Small intestine (tissue), 7 donors: ENCODE measurements at regions not wholly inside any gene's neighbourhood (a gene's known extent, or its start where the extent isn't known, plus 50 kb on each side); places are given as distances from the start of the nearest gene placed in this dataset.
"Not testable (repeated sequence)": the region's sequence is repeated elsewhere in the genome, so short reads cannot be mapped to it uniquely, and the experiment has no call there.

ENCODE experiments used
- DNase-seq, 2 donors: peaks; one replicate each; pipeline versions ENCODE4 v3.0.0 to v3.0.0-alpha.2; 2013
- FAIRE-seq: peaks from 2 replicates; lab custom pipeline; 2012; peaks lifted over from hg19 to GRCh38; lab: Jason Lieb, UNC
- H3K27ac ChIP-seq, 3 donors: one replicate each; pipeline ENCODE4 v1.5.1; 2013; ENCODE audit warnings: low read length in 2 of 3, mild to moderate bottlenecking in 2 of 3, control low read depth in 1 of 3, inconsistent platforms in 1 of 3, low read depth in 1 of 3, moderate library complexity in 1 of 3
- H3K27me3 ChIP-seq, 3 donors: one replicate each; pipeline ENCODE4 v1.6.1; 2013; ENCODE audit warnings: low read length in 3 of 3, inconsistent platforms in 1 of 3; ENCODE audit not compliant: control insufficient read depth in 3 of 3, insufficient read depth in 3 of 3
- H3K36me3 ChIP-seq, 3 donors: one replicate each; pipeline ENCODE4 v1.6.1; 2013; ENCODE audit warnings: low read length in 3 of 3, inconsistent platforms in 1 of 3, low read depth in 1 of 3, mild to moderate bottlenecking in 1 of 3, moderate library complexity in 1 of 3; ENCODE audit not compliant: control insufficient read depth in 3 of 3, insufficient read depth in 2 of 3
- H3K4me1 ChIP-seq, 3 donors: one replicate each; pipeline ENCODE4 v1.6.1; 2013; ENCODE audit warnings: low read length in 2 of 3, inconsistent platforms in 1 of 3, low read depth in 1 of 3, mild to moderate bottlenecking in 1 of 3, moderate library complexity in 1 of 3; ENCODE audit not compliant: control insufficient read depth in 3 of 3, insufficient read depth in 2 of 3
- H3K4me3 ChIP-seq, 3 donors: one replicate each; pipeline ENCODE4 v1.5.1; 2013; ENCODE audit warnings: low read length in 3 of 3, control low read depth in 1 of 3, inconsistent platforms in 1 of 3, low read depth in 1 of 3, mild to moderate bottlenecking in 1 of 3, moderate library complexity in 1 of 3
- H3K9me3 ChIP-seq, 2 donors: one replicate each; pipeline ENCODE4 v1.6.1; 2013; ENCODE audit warnings: low read depth in 1 of 2, low read length in 1 of 2; ENCODE audit not compliant: control insufficient read depth in 2 of 2, insufficient read depth in 1 of 2
- WGBS, 3 donors: extraction: QIAGEN DNeasy Blood & Tissue Kit; methylation state at CpG; one replicate each; pipeline ENCODE4 v1.1.7; 2013; 5-methylcytosine and 5-hydroxymethylcytosine counted together
- donor health status: healthy with polysubstance abuse.
- donor health status: control.
- donor health status: control.
- donor health status: Bipolar disorder and iron deficiency.
- donor health status: healthy.

DNA sequence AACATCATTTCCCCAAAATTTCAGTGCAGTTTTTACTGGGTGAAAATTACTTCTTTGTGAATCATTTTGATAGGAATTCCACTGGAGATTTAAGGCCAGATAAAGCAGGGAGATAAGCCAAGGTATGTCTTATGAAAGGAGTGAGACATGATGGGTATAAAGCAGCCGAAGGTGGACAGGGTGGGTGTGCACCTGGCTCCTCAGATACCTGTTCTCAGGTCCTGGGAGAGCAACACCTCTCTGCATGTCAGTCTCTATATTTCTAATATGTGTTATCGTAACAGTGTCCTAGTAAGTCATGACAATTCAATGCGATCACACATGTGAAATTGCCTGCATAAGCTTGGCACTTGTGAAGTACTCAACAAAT is 768.8 kb downstream of the RNF144A start:
- no peak for FAIRE-seq
- 88 to 92% (median 91%) methylated on average over 3 of the region's 3 CpGs for WGBS, 3 donors
- H3K27ac ChIP-seq = peak overlapping the region in 1 of 3 donors; percentile 43

DNA sequence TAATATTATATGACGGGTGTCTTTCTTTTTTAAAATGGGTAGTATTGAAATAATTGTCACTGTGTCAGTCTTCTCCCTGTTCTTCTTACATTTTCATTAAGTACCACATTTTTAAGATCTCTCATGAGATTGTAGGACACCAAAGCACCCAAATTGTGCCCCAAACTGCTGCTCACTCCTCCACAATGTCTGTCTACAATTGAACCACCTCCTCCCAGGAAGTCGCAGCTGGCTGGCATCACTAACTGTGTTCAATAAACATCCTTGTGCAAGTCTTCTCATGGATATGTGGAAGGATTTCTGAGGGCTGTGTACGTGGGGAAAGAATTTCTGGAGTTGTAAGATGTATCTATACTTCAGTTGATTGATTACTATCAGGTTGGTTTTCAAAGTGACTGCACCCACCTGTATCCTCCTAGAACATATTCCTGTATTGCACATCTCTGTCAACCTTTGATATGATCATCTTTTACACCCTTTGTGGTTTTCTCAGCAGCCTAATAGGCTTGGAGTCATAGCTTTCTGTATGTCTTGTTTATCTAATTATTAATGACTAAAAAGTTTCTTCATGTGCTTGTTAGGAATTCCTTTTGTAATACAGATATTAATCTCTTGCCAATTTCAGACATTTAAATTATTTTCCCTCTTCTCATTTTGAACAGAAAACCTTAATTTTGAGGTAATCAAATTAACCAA is 774.9 kb downstream of the RNF144A start:
- no peaks in the 10 kb centered on the region for H3K4me1 ChIP-seq
- 62 to 75% (median 69%) methylated on average over 3 of the region's 3 CpGs for WGBS, 3 donors
- H3K4me3 ChIP-seq = no peak overlapping the region
- no peaks in the 10 kb centered on the region for H3K36me3 ChIP-seq
- H3K9me3 ChIP-seq = no peaks in the 10 kb centered on the region
- H3K27me3 ChIP-seq = no peaks in the 10 kb centered on the region
- no peak overlapping the region for H3K27ac ChIP-seq
- no peak for FAIRE-seq
- DNase-seq = no peak

More for the DNA sequence above, 768.8 kb downstream of the RNF144A start:
- H3K4me3 ChIP-seq = no peak overlapping the region
- H3K9me3 ChIP-seq = no peaks in the 10 kb centered on the region
- no peaks in the 10 kb centered on the region for H3K27me3 ChIP-seq
- DNase-seq = no peak
- H3K36me3 ChIP-seq = no peaks in the 10 kb centered on the region
- peaks cover 0 to 37% (median 0%) of the 10 kb centered on the region in 3 donors for H3K4me1 ChIP-seq

DNA sequence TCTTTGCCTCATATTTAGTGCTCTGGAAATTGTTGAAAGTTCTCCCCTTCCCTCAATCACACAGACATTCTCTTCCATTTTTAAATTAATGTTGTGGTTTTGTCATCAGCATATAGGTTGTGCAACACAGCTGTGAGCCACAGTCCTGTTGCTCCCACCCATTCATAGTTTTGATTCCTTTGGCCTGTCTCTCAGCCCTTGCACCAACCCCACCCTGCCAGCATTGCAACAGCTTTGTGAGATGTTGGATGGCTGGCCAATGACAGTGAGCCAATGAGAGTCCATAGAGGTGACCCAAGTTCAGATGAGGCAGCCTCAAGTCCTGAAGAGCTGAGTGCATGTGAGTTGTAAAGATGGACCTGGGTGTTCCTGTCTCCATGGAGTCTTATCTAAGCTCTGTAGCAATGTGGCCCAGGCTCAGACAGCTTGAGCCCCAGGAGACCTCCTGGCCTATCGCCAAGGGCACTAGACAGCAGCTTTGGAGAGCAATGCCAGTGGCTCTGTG is 775.5 kb downstream of the RNF144A start:
- H3K27ac ChIP-seq = no peak overlapping the region
- FAIRE-seq (no peak), DNase-seq (peak in 1 of 2 donors; percentile 50)
- H3K4me1 ChIP-seq = no peaks in the 10 kb centered on the region
- no peak overlapping the region for H3K4me3 ChIP-seq
- no peaks in the 10 kb centered on the region for H3K9me3 ChIP-seq
- no peaks in the 10 kb centered on the region for H3K36me3 ChIP-seq
- WGBS, 3 donors = 88 to 95% (median 93%) methylated on average over 1 of the region's 1 CpG
- no peaks in the 10 kb centered on the region for H3K27me3 ChIP-seq

DNA sequence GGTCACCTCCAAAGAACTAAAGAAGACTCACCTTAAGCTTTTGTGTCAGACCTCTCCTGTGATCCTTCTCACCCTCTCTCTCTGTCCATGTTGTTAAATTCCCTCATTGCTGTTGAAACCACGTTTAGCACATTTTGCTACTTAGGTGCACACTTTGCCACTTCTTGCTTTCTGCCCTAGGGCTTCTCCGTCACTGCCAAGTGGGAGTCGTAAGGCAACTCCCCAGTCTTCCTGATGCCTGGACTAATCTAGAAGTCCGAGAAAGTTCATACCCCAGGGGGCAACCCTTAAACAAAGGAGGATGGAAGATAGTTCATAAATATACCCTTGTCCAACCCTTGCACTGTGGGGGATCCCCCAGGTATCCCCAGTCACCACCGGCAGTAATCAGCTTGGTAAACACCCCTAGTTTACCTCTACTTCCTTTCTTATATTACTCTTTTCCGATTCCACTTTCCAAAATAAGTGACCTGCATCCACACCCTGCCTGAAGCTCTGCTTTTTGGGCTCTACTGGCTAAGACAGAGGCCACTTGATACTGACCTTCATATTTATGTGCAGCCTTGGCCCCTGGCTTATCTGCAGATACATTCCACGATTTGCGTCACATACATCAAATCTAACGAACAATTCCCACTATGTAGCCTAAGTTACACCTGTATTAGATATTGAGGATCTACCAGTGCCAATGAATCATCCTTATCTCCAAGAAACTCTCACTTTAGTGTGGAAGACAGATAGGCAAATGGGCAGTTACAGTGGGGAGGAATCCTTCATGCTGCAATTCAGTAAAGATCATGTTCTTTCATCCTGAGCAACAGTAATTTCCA is 776.2 kb downstream of the RNF144A start:
- no peaks in the 10 kb centered on the region for H3K9me3 ChIP-seq
- H3K27ac ChIP-seq = no peak overlapping the region
- H3K36me3 ChIP-seq = no peaks in the 10 kb centered on the region
- DNase-seq (no peak), FAIRE-seq (no peak)
- no peak overlapping the region for H3K4me3 ChIP-seq
- H3K4me1 ChIP-seq = no peaks in the 10 kb centered on the region
- no peaks in the 10 kb centered on the region for H3K27me3 ChIP-seq
- WGBS, 3 donors = 69 to 82% (median 70%) methylated on average over 9 of the region's 9 CpGs

DNA sequence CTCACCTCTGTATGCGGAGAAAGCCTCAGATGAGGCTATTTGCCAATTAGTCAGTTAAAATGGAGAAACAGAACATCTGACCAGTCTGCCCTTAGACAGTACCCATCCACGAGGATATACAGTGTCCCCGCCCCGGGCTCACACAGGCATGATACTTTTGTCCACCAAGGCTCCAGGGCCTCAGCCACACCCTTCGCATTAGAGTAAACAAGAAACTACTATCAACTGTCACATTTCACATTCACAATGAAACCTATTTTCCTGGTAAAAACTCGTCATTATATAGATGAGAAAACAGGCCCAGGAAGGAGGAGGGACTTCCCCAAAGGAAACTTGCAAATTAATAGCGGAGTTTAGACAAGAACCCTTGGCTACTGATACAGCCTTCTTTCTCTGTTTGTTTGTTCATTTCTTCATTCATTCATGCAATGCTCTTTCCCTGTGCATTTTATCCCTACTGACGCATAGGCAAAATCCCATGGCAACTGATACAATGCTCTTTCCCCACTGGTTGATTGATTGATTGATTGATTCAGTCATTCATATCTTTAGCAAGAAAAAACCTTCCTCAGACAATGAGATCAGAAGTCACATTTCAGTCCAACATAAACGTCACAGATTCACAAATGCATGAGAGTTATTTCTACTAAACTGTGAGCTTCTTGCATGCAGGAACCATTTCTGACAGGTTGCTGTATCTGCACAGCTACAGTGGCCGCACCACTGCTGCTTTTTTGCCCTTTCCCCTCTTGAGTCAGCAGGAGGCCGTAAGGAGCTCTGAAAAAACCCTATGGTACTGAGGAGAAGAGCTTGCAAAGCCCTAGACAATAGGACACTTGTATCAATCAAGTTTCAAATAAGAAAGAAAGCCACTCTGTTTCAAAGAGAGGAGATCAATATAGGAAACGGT is 777.1 kb downstream of the RNF144A start:
- WGBS, 3 donors = 57 to 64% (median 59%) methylated on average over 12 of the region's 12 CpGs
- FAIRE-seq (no peak), DNase-seq (no peak)
- no peaks in the 10 kb centered on the region for H3K9me3 ChIP-seq
- no peaks in the 10 kb centered on the region for H3K27me3 ChIP-seq
- H3K36me3 ChIP-seq = no peaks in the 10 kb centered on the region
- H3K27ac ChIP-seq = no peak overlapping the region
- no peak overlapping the region for H3K4me3 ChIP-seq
- no peaks in the 10 kb centered on the region for H3K4me1 ChIP-seq

DNA sequence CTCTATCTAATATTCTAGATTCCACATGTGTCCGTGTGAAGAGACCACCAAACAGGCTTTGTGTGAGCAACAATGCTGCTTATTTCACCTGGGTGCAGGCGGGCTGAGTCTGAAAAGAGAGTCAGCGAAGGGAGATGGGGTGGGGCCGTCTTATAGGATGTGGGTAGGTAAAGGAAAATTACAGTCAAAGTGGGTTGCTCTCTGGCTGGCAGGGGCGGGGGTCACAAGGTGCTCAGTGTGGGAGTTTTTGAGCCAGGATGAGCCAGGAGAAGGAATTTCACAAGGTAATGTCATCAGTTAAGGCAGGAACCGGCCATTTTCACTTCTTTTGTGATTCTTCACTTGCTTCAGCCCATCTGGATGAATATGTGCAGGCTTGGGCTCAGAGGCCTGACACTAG is 779.3 kb downstream of the RNF144A start:
- H3K27me3 ChIP-seq, H3K4me3 ChIP-seq, H3K36me3 ChIP-seq, H3K27ac ChIP-seq, FAIRE-seq, DNase-seq, H3K9me3 ChIP-seq, H3K4me1 ChIP-seq: not testable (repeated sequence)
- 82 to 86% (median 83%) methylated on average over 6 of the region's 6 CpGs for WGBS, 3 donors

DNA sequence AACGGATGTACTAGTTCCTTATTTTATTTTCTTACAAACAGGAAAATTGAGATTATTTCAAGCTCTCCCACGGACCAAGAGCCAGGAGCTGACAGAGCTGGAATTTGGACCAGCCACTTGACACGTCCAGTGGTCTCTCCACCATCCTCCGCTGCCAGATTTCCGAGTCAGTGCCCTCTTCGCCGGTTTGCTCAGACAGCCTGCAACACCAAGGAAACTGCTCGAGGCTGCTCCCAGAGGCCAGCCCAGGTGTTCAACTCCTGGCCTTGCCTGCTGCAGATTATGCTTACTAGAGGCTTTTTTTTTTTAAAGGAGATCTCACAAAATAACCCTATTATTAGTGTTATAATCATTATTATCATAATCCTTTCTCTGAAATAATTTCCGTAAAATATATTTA is 779.8 kb downstream of the RNF144A start:
- no peak overlapping the region for H3K27ac ChIP-seq
- DNase-seq (no peak), FAIRE-seq (no peak)
- 81 to 87% (median 86%) methylated on average over 9 of the region's 9 CpGs for WGBS, 3 donors
- H3K4me3 ChIP-seq = no peak overlapping the region
- H3K9me3 ChIP-seq = no peaks in the 10 kb centered on the region
- H3K36me3 ChIP-seq = no peaks in the 10 kb centered on the region
- H3K4me1 ChIP-seq = no peaks in the 10 kb centered on the region
- no peaks in the 10 kb centered on the region for H3K27me3 ChIP-seq

DNA sequence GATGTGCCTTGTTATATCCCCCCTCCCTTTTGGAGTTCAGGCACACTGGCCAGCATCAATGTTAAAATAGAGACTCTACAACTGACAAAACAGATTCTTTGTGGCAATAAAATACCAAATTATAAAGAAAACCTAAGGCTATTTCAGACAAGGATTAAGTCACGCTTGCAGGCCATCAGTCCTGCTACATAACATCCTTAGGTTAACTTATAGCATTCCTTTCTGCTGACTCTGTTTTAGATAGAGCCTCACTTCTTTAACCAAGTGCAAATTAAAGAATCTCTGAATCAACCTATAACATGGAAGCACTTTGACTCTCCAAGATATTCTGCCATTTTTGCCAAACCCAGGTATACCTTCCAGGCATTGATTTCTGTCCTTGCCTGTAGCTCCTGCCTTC is 784.6 kb downstream of the RNF144A start:
- Histone ChIP-seq H3K27ac (no peak overlapping the region), H3K36me3 (no peaks in the 10 kb centered on the region), H3K4me1 (no peaks in the 10 kb centered on the region), H3K27me3 (no peaks in the 10 kb centered on the region), H3K9me3 (no peaks in the 10 kb centered on the region), H3K4me3 (no peak overlapping the region)
- WGBS, 3 donors = 93 to 98% (median 93%) methylated on average over 1 of the region's 1 CpG
- no peak for DNase-seq
- FAIRE-seq = no peak
